Neural progenitor cell (in vitro differentiated cells): ENCODE measurements at regions not wholly inside any gene's neighbourhood (a gene's known extent, or its start where the extent isn't known, plus 50 kb on each side); places are given as distances from the start of the nearest gene placed in this dataset.

Source experiments
- DNase-seq: peaks from one replicate; pipeline ENCODE4 v3.0.0-alpha.2; 2016; ENCODE audit warnings: low spot score
- H2AFZ ChIP-seq: fragments of 200-600 bp; sonication (generic); replicated peaks from 2 replicates; pipeline ENCODE4 v1.6.1; 2016; ENCODE audit warnings: antibody characterized with exemption
- H3F3A ChIP-seq: fragments of 200-600 bp; sonication (generic); 2 replicates; pipeline ENCODE4 v1.6.1; 2016; ENCODE audit warnings: antibody characterized with exemption, low read depth
- H3K27ac ChIP-seq: fragments of 200-600 bp; sonication (generic); 2 replicates; pipeline ENCODE4 v1.5.1; 2016; ENCODE audit warnings: mild to moderate bottlenecking
- H3K27me3 ChIP-seq: fragments of 200-600 bp; sonication (generic); 2 replicates; pipeline ENCODE4 v1.6.1; 2016; ENCODE audit warnings: mild to moderate bottlenecking, moderate library complexity
- H3K36me3 ChIP-seq: fragments of 200-600 bp; sonication (generic); 2 replicates; pipeline ENCODE4 v1.5.1; 2016
- H3K4me1 ChIP-seq: fragments of 200-600 bp; sonication (generic); 2 replicates; pipeline ENCODE4 v1.6.1; 2016; ENCODE audit warnings: mixed run types
- H3K4me2 ChIP-seq: fragments of 200-600 bp; sonication (generic); 2 replicates; pipeline ENCODE4 v1.6.1; 2016
- H3K4me3 ChIP-seq: fragments of 200-600 bp; sonication (generic); 2 replicates; pipeline ENCODE4 v1.5.1; 2016
- H3K79me2 ChIP-seq: fragments of 200-600 bp; sonication (generic); 2 replicates; pipeline ENCODE4 v1.6.1; 2016; ENCODE audit warnings: low read depth
- H3K9ac ChIP-seq: fragments of 200-600 bp; sonication (generic); 2 replicates; pipeline ENCODE4 v1.6.1; 2016
- H3K9me3 ChIP-seq: fragments of 200-600 bp; sonication (generic); 2 replicates; pipeline ENCODE4 v1.5.1; 2016; ENCODE audit warnings: low read depth
- H4K20me1 ChIP-seq: fragments of 200-600 bp; sonication (generic); 2 replicates; pipeline ENCODE4 v1.6.1; 2016; ENCODE audit warnings: low read depth
- H3K27ac Mint-ChIP-seq: 3 replicates; pipeline ENCODE4 v1.8.0; 2021; ENCODE audit warnings: mixed read lengths
- H3K27me3 Mint-ChIP-seq: 2 replicates; pipeline ENCODE4 v1.8.0; 2022; ENCODE audit warnings: low read depth, mild to moderate bottlenecking, inconsistent platforms, moderate library complexity, mixed read lengths; ENCODE audit not compliant: insufficient read depth
- H3K36me3 Mint-ChIP-seq: 3 replicates; pipeline ENCODE4 v1.8.0; 2021; ENCODE audit warnings: mixed read lengths
- H3K4me1 Mint-ChIP-seq: 3 replicates; pipeline ENCODE4 v1.8.0; 2021; ENCODE audit warnings: mixed read lengths
- H3K4me3 Mint-ChIP-seq: 3 replicates; pipeline ENCODE4 v1.8.0; 2021; ENCODE audit warnings: mild to moderate bottlenecking, moderate library complexity, mixed read lengths
- H3K9me3 Mint-ChIP-seq: 3 replicates; pipeline ENCODE4 v1.8.0; 2020; ENCODE audit warnings: mixed read lengths
- CTCF ChIP-seq: fragments of 200-600 bp; sonication (generic); IDR thresholded peaks from 2 replicates; pipeline ENCODE4 v1.5.1; 2017; ENCODE audit warnings: antibody characterized with exemption, mild to moderate bottlenecking
- EZH2 ChIP-seq: fragments of 200-600 bp; sonication (generic); IDR thresholded peaks from 2 replicates; pipeline ENCODE4 v1.6.1; 2017; ENCODE audit warnings: antibody characterized with exemption, mild to moderate bottlenecking, moderate library complexity
- EZH2phosphoT487 ChIP-seq: fragments of 200-600 bp; sonication (generic); IDR thresholded peaks from 2 replicates; pipeline ENCODE4 v1.6.1; 2017; ENCODE audit warnings: antibody characterized with exemption

- Histone ChIP-seq H2AFZ (no peak overlapping the region), H4K20me1 (no peaks in the 10 kb centered on the region), H3K4me3 (no peak overlapping the region), H3K27me3 (no peaks in the 10 kb centered on the region), H3K79me2 (no peaks in the 10 kb centered on the region), H3K4me2 (no peak overlapping the region), H3K36me3 (no peaks in the 10 kb centered on the region), H3F3A (no peaks in the 10 kb centered on the region), H3K27ac (no peak overlapping the region), H3K9me3 (no peaks in the 10 kb centered on the region), H3K9ac (no peak overlapping the region), H3K4me1 (no peaks in the 10 kb centered on the region)
- TF ChIP-seq EZH2phosphoT487 (no peak), CTCF (no peak)
- no peaks in the 10 kb centered on the region for H3K9me3 Mint-ChIP-seq
- DNase-seq, result no peak
- H3K4me1 Mint-ChIP-seq, result no peaks in the 10 kb centered on the region
- H3K4me3 Mint-ChIP-seq, result no peak overlapping the region
- no peak overlapping the region for H3K27ac Mint-ChIP-seq
- no peaks in the 10 kb centered on the region for H3K36me3 Mint-ChIP-seq
- H3K27me3 Mint-ChIP-seq, result no peaks in the 10 kb centered on the region
Measured at GRCh38 chrX:113457719-113458118, 617.1 kb upstream of the AMOT start.

DNA sequence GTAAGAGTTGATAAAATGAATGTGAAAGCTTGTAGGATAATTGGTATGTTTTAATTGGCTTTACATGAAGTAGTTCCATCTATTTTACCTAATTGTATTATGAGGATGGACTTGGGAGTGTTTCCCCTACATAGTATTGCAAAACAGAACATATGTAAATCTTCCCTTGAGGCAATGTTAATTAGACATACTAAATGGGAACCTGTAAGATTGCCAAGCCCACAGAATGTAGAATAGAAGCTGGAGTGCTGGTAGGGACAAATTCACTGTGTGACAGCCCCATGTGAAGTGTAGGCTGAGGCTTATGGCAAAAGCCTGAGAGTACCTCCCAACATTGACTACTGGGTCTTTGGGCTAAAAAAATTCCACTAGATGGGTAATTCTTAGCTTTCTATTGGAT, 615.0 kb upstream of the AMOT start:
- H3K9me3 ChIP-seq, result no peaks in the 10 kb centered on the region
- H3F3A ChIP-seq, result no peaks in the 10 kb centered on the region
- no peak overlapping the region for H3K9ac ChIP-seq
- H3K27ac ChIP-seq, result no peak overlapping the region
- H3K4me1 ChIP-seq, result no peaks in the 10 kb centered on the region
- no peak overlapping the region for H3K4me2 ChIP-seq
- no peaks in the 10 kb centered on the region for H3K36me3 ChIP-seq
- no peaks in the 10 kb centered on the region for H4K20me1 ChIP-seq
- no peaks in the 10 kb centered on the region for H3K9me3 Mint-ChIP-seq
- H3K36me3 Mint-ChIP-seq, result no peaks in the 10 kb centered on the region
- TF ChIP-seq EZH2phosphoT487, result no peak
- TF ChIP-seq EZH2, result no peak
- TF ChIP-seq CTCF, result no peak
- H3K4me3 Mint-ChIP-seq, result no peak overlapping the region
- no peaks in the 10 kb centered on the region for H3K4me1 Mint-ChIP-seq
- H3K27ac Mint-ChIP-seq, result no peak overlapping the region
- H3K4me3 ChIP-seq, result no peak overlapping the region
- H2AFZ ChIP-seq, result no peak overlapping the region
- H3K27me3 Mint-ChIP-seq, result no peaks in the 10 kb centered on the region
- no peak for DNase-seq
- H3K79me2 ChIP-seq, result no peaks in the 10 kb centered on the region
- H3K27me3 ChIP-seq, result no peaks in the 10 kb centered on the region

GRCh38 chrX:113429011-113429410, 588.4 kb upstream of the AMOT start:
- TF ChIP-seq EZH2 (no peak), EZH2phosphoT487 (no peak), CTCF (no peak)
- H3K27me3 Mint-ChIP-seq, result no peaks in the 10 kb centered on the region
- Histone ChIP-seq H3K36me3 (no peaks in the 10 kb centered on the region), H3F3A (no peaks in the 10 kb centered on the region), H3K4me2 (no peak overlapping the region), H4K20me1 (no peaks in the 10 kb centered on the region), H3K9ac (no peak overlapping the region), H2AFZ (no peak overlapping the region), H3K27me3 (no peaks in the 10 kb centered on the region), H3K79me2 (no peaks in the 10 kb centered on the region), H3K4me3 (no peak overlapping the region), H3K9me3 (no peaks in the 10 kb centered on the region), H3K4me1 (no peaks in the 10 kb centered on the region), H3K27ac (no peak overlapping the region)
- H3K4me3 Mint-ChIP-seq, result no peak overlapping the region
- peaks cover 4% of the 10 kb centered on the region for H3K9me3 Mint-ChIP-seq
- H3K36me3 Mint-ChIP-seq, result no peaks in the 10 kb centered on the region
- no peak for DNase-seq
- no peak overlapping the region for H3K27ac Mint-ChIP-seq
- peaks cover under 1% of the 10 kb centered on the region for H3K4me1 Mint-ChIP-seq

DNA sequence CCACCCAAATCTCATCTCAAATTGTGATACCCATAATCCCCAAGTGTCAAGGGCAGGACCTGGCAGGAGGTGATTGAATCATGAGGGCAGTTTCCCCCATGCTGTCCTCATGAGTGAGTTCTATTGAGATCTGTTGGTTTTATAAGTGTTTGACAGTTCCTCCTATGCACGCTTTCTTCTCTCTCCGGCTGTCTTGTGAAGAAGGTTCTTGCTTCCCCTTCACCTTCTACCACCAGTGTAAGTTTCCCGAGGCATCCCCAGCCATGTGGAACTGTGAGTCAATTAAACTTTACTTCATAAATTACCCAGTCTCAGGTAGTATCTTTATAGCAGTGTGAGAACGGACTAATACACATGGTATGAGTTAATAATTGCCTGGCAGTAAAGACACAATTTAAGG, 581.7 kb upstream of the AMOT start:
- H3F3A ChIP-seq, result no peaks in the 10 kb centered on the region
- no peaks in the 10 kb centered on the region for H3K79me2 ChIP-seq
- H4K20me1 ChIP-seq, result no peaks in the 10 kb centered on the region
- Mint-ChIP-seq H3K9me3 (peaks cover 4% of the 10 kb centered on the region), H3K4me1 (peaks cover 3% of the 10 kb centered on the region), H3K36me3 (no peaks in the 10 kb centered on the region), H3K27ac (no peak overlapping the region), H3K27me3 (no peaks in the 10 kb centered on the region), H3K4me3 (no peak overlapping the region)
- DNase-seq, result no peak
- no peaks in the 10 kb centered on the region for H3K36me3 ChIP-seq
- H3K27ac ChIP-seq, result no peak overlapping the region
- TF ChIP-seq CTCF (no peak), EZH2 (no peak), EZH2phosphoT487 (no peak)
- H3K9ac ChIP-seq, result no peak overlapping the region
- no peaks in the 10 kb centered on the region for H3K9me3 ChIP-seq
- H2AFZ ChIP-seq, result no peak overlapping the region
- no peaks in the 10 kb centered on the region for H3K4me1 ChIP-seq
- no peak overlapping the region for H3K4me2 ChIP-seq
- H3K4me3 ChIP-seq, result no peak overlapping the region
- H3K27me3 ChIP-seq, result no peaks in the 10 kb centered on the region
